C4-2B (cell line): ENCODE measurements at regions not wholly inside any gene's neighbourhood (a gene's known extent, or its start where the extent isn't known, plus 50 kb on each side); places are given as distances from the start of the nearest gene placed in this dataset.

Source experiments
- CTCF ChIP-seq: fragments of 450-650 bp; conservative IDR thresholded peaks from 2 replicates; pipeline ENCODE4 v1.5.1; 2017; ENCODE audit warnings: mild to moderate bottlenecking
- ZFX ChIP-seq: fragments of 450-650 bp; IDR thresholded peaks from 2 replicates; pipeline ENCODE4 v1.6.1; 2017

- no peak for TF ChIP-seq CTCF
- no peak for TF ChIP-seq ZFX
Measured at GRCh38 chr3:163438760-163439159, 1639.5 kb downstream of the SI start.
